ENCODE measurements at regions not wholly inside any gene's neighbourhood (a gene's known extent, or its start where the extent isn't known, plus 50 kb on each side); places are given as distances from the start of the nearest gene placed in this dataset.

GRCh38 chr12:43238281-43238680 lies 313.7 kb downstream of the ADAMTS20 start:
- ATAC-seq (no peak), DNase-seq (ENCODE audit: low spot score) (no peak)
- CTCF ChIA-PET, result no interaction called here
- Mint-ChIP-seq H3K27me3 (ENCODE audit: low read depth) (no peaks in the 10 kb centered on the region), H3K9me3 (peaks cover 4% of the 10 kb centered on the region; the same call in 1 of the 2 replicates), H3K4me3 (no peak overlapping the region), H3K36me3 (peaks cover 2% of the 10 kb centered on the region; the same call in 1 of the 2 replicates), H3K27ac (no peak overlapping the region), H3K4me1 (peaks cover 8% of the 10 kb centered on the region)
- no peak for TF ChIP-seq SP1 (CRISPR knock-in tag; conservative IDR thresholded peaks at IDR 0.05)
- POLR2A ChIA-PET, result interaction anchor here (0.6 kb wide), 1 partner anchor 86 kb away, joined by 3 read pairs; no protein-coding TSS in a partner anchor

DNA sequence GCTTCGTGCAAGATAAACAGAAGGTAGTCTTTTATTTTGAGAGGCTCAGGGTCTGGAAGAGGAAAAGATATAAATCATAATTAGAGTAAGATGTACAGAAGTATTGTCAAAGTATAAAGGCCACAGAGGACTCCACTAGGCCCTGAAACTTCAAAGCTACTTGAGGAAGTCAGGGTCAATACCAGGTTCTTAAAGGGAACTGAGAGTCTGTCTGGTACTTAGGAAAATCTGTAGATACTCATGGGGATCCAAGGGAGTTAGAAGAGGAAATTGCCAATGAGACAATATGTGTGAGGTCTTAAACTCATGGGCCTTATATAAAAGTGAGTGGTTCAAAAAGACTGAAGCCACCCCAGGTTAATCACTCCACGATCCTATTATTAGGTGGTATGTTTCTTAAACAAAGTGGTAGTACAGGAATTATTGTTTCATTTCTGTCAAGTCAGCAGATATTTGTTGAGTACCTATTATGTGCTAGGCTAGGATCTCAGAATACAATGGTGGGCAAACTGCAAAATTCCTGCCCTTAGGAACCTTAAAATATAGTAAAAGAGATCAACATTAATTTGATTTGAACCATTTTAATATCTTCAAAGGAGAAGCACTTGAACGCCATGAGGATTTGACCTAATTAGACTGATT lies 314.6 kb downstream of the ADAMTS20 start:
- CTCF ChIA-PET, result no interaction called here
- no peak for ATAC-seq

GRCh38 chr12:43235721-43236120 lies 316.3 kb downstream of the ADAMTS20 start:
- ATAC-seq (no peak), DNase-seq (ENCODE audit: low spot score) (no peak)
- peaks cover 8% of the 10 kb centered on the region for H3K4me1 Mint-ChIP-seq
- POLR2A ChIA-PET, result no interaction called here
- peaks cover 9% of the 10 kb centered on the region; the same call in 1 of the 2 replicates for H3K9me3 Mint-ChIP-seq
- no peak overlapping the region for H3K4me3 Mint-ChIP-seq
- no peaks in the 10 kb centered on the region for H3K27me3 Mint-ChIP-seq (ENCODE audit: low read depth)
- no peak overlapping the region for H3K27ac Mint-ChIP-seq
- TF ChIP-seq ELF4 (CRISPR knock-in tag; IDR thresholded peaks at IDR 0.05; ENCODE audit: low read depth) (no peak), NR3C1 (CRISPR knock-in tag; conservative IDR thresholded peaks at IDR 0.05; ENCODE audit: low read depth) (no peak), RELA (CRISPR knock-in tag; IDR thresholded peaks at IDR 0.05; ENCODE audit: borderline replicate concordance) (no peak), PREB (CRISPR knock-in tag; IDR thresholded peaks at IDR 0.05; ENCODE audit: borderline replicate concordance) (no peak)
- TF ChIP-seq, protein P1, sequence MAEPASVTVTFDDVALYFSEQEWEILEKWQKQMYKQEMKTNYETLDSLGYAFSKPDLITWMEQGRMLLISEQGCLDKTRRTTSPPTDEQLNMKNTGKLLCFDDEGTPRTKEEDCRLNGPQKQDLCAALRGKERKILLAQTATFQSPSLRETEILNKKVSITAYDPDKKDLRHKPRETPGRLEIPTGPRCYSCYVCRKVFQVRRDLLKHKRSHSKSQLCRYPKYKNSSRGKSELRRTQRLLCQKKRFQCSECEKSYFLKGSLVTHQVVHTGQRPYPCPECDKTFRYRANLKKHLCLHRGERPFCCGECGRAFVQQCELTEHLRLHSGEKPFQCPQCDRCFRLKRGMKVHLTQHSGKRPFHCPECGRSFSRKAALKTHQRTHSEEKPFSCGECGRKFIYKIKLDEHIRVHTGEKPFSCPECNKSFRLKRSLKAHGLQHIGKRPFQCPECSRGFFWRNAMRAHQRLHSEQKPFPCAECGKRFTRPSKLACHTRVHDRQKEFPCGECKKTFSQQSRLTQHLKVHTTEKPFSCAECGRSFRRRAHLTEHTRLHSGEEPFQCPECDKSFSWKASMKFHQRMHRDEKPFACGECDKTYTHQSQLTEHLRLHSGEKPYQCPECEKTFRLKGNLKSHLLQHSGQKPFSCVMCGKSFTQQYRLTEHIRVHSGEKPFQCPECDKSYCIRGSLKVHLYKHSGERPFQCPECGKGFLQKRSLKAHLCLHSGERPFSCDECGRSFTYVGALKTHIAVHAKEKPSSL (CRISPR knock-in tag; conservative IDR thresholded peaks at IDR 0.05), result no peak
- CTCF ChIA-PET, result no interaction called here
- peaks cover 11% of the 10 kb centered on the region; the same call in 1 of the 2 replicates for H3K36me3 Mint-ChIP-seq

More for the DNA sequence above, 314.6 kb downstream of the ADAMTS20 start:
- Mint-ChIP-seq H3K4me3 (no peak overlapping the region), H3K36me3 (peaks cover 7% of the 10 kb centered on the region; the same call in 1 of the 2 replicates), H3K27me3 (ENCODE audit: low read depth) (no peaks in the 10 kb centered on the region), H3K4me1 (peaks cover 8% of the 10 kb centered on the region), H3K27ac (no peak overlapping the region), H3K9me3 (peaks cover 4% of the 10 kb centered on the region; the same call in 1 of the 2 replicates)
- TF ChIP-seq ZNF263 (CRISPR knock-in tag; IDR thresholded peaks at IDR 0.05; ENCODE audit: low read depth) (no peak), NFATC4 (CRISPR knock-in tag; IDR thresholded peaks at IDR 0.05) (no peak), CBFB (CRISPR knock-in tag; IDR thresholded peaks at IDR 0.05; ENCODE audit: low read depth) (no peak), IRF2 (CRISPR knock-in tag; IDR thresholded peaks at IDR 0.05; ENCODE audit: borderline replicate concordance, low read depth) (no peak), TP53 (CRISPR knock-in tag; IDR thresholded peaks at IDR 0.05) (no peak), MYBL2 (CRISPR knock-in tag; IDR thresholded peaks at IDR 0.05) (no peak), AR (CRISPR knock-in tag; IDR thresholded peaks at IDR 0.05) (no peak), TEAD4 (CRISPR knock-in tag; IDR thresholded peaks at IDR 0.05) (no peak), ZNF232 (CRISPR knock-in tag; IDR thresholded peaks at IDR 0.05) (no peak), ZNF423 (CRISPR knock-in tag; IDR thresholded peaks at IDR 0.05) (no peak), GTF2I (CRISPR knock-in tag; conservative IDR thresholded peaks at IDR 0.05) (no peak), CREB1 (CRISPR knock-in tag; IDR thresholded peaks at IDR 0.05) (no peak), ZMAT4 (CRISPR knock-in tag; IDR thresholded peaks at IDR 0.05) (no peak), ESRRA (CRISPR knock-in tag; IDR thresholded peaks at IDR 0.05; ENCODE audit: borderline replicate concordance) (no peak), ZNF121 (CRISPR knock-in tag; IDR thresholded peaks at IDR 0.05) (no peak)
- TF ChIP-seq, protein P1 (CRISPR knock-in tag; conservative IDR thresholded peaks at IDR 0.05), result no peak
- POLR2A ChIA-PET, result interaction anchor here (0.6 kb wide), 1 partner anchor 85 kb away, joined by 3 read pairs; no protein-coding TSS in a partner anchor
- no peak for DNase-seq (ENCODE audit: low spot score)

Data from WTC11 (cell line).